PFSK-1 (cell line): ENCODE measurements at regions not wholly inside any gene's neighbourhood (a gene's known extent, or its start where the extent isn't known, plus 50 kb on each side); places are given as distances from the start of the nearest gene placed in this dataset.

Experiments used
- FOXP2 ChIP-seq: optimal IDR thresholded peaks from 2 replicates; pipeline ENCODE3; 2011; ENCODE audit warnings: borderline replicate concordance, control low read depth, inconsistent platforms; ENCODE audit not compliant: insufficient read depth; ENCODE audit errors: extremely low read length, extremely low read depth
- POLR2AphosphoS5 ChIP-seq: IDR thresholded peaks from 2 replicates; pipeline ENCODE4 v1.6.1; 2012; ENCODE audit warnings: low read depth, mild to moderate bottlenecking, control low read depth, low read length, moderate library complexity
- SIN3A ChIP-seq: IDR thresholded peaks from 2 replicates; pipeline ENCODE4 v1.6.1; 2012; ENCODE audit warnings: mild to moderate bottlenecking, low read length, moderate library complexity, borderline replicate concordance; ENCODE audit not compliant: insufficient read depth
- TAF1 ChIP-seq: IDR thresholded peaks from 2 replicates; pipeline ENCODE4 v1.6.1; 2012; ENCODE audit warnings: low read length, control low read depth, borderline replicate concordance; ENCODE audit not compliant: insufficient read depth
- TF ChIP-seq, protein P1 (sequence below), 2 experiments: IDR thresholded peaks; 2 replicates each; pipeline versions ENCODE4 v1.6.1 to v1.8.0; 2011 to 2012; ENCODE audit warnings: low read depth in 2 of 2, low read length in 2 of 2, control low read depth in 1 of 2, inconsistent platforms in 1 of 2, mild to moderate bottlenecking in 1 of 2, moderate library complexity in 1 of 2; ENCODE audit not compliant: insufficient read depth in 1 of 2

DNA sequence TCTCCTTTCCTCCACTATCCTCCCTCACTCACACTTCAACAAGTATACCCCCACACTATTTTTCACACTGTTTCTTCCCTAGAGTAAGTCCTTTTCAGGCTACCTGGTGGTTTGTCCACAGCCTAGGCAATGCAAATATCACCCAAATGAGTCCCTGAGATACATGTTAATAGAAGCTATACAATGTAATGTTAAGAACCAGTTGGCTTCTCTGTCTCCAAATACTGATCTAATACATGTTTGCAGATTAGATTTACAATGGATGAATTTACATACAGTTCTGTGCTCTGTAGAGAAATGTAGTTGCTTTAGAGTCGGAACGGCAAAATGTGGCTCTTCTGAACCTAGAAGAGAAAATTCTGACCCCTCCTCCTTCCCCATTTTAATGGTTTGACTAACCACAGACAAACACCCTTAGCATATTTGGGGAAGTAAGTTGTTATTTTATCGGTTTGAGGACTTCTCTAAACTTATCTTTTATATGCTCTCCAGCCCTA lies 63.6 kb upstream of the MBNL1 start:
- TF ChIP-seq TAF1 = no peak
- TF ChIP-seq, protein P1, sequence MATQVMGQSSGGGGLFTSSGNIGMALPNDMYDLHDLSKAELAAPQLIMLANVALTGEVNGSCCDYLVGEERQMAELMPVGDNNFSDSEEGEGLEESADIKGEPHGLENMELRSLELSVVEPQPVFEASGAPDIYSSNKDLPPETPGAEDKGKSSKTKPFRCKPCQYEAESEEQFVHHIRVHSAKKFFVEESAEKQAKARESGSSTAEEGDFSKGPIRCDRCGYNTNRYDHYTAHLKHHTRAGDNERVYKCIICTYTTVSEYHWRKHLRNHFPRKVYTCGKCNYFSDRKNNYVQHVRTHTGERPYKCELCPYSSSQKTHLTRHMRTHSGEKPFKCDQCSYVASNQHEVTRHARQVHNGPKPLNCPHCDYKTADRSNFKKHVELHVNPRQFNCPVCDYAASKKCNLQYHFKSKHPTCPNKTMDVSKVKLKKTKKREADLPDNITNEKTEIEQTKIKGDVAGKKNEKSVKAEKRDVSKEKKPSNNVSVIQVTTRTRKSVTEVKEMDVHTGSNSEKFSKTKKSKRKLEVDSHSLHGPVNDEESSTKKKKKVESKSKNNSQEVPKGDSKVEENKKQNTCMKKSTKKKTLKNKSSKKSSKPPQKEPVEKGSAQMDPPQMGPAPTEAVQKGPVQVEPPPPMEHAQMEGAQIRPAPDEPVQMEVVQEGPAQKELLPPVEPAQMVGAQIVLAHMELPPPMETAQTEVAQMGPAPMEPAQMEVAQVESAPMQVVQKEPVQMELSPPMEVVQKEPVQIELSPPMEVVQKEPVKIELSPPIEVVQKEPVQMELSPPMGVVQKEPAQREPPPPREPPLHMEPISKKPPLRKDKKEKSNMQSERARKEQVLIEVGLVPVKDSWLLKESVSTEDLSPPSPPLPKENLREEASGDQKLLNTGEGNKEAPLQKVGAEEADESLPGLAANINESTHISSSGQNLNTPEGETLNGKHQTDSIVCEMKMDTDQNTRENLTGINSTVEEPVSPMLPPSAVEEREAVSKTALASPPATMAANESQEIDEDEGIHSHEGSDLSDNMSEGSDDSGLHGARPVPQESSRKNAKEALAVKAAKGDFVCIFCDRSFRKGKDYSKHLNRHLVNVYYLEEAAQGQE (IDR thresholded peaks at IDR 0.05; ENCODE audit: insufficient read depth in 1 of 2, low read depth in 2 of 2, low read length in 2 of 2) = no peak
- TF ChIP-seq FOXP2 = no peak
- no peak for TF ChIP-seq POLR2AphosphoS5
- TF ChIP-seq SIN3A = no peak

DNA sequence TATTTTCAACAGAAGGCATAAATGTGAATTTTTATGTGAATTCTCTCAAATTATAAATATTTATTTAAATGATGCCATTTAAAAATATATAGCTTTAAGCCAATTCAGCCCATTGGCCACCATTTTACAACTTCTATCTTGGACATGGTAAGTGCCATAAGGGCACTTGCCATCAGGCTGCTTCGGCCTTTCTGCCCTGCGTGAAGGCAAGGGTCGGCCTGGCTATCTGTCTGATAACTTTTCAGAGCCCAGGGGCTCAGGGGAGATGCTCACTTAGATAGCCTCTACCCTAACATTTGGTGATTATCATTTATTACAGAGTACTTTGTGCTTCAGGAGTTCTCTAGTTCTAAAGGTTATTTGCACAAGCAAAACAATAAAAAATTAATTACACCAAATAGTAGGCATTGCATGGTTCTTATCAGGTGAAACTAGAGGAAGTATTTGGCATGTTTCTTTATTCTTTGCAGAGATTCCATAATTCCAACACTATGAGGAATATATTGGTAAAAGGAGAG lies 62.4 kb upstream of the MBNL1 start:
- no peak for TF ChIP-seq POLR2AphosphoS5
- no peak for TF ChIP-seq TAF1
- no peak for TF ChIP-seq FOXP2
- TF ChIP-seq, protein P1 (IDR thresholded peaks at IDR 0.05; ENCODE audit: insufficient read depth in 1 of 2, low read depth in 2 of 2, low read length in 2 of 2) = no peak
- no peak for TF ChIP-seq SIN3A

GRCh38 chr3:152208439-152208838 lies 60.3 kb upstream of the MBNL1 start:
- TF ChIP-seq FOXP2 (no peak), TAF1 (no peak), POLR2AphosphoS5 (no peak), SIN3A (no peak)
- TF ChIP-seq, protein P1 (IDR thresholded peaks at IDR 0.05; ENCODE audit: insufficient read depth in 1 of 2, low read depth in 2 of 2, low read length in 2 of 2) = no peak

DNA sequence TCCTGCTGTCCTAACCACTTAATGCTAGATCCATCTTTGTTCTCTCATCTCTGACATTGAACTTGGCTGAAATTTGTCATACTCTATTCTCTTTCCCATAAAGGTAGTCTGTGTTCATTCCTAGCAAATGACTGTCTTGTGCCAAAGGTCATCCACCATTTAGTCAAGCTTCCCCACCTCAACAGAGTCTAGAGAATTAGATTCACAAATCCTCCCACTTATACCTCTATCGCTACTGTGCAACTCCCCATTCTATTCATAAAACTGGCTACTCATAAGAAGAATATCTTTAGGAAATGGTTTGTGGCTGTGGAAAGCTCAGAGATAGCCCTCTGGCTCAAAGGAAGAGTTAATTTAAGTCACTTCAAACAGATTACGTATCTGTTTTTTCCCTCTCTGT lies 59.7 kb upstream of the MBNL1 start:
- TF ChIP-seq POLR2AphosphoS5 (no peak), SIN3A (no peak), TAF1 (no peak), FOXP2 (no peak)
- TF ChIP-seq, protein P1 (IDR thresholded peaks at IDR 0.05; ENCODE audit: insufficient read depth in 1 of 2, low read depth in 2 of 2, low read length in 2 of 2) = no peak

GRCh38 chr3:152209776-152210175 lies 59.0 kb upstream of the MBNL1 start:
- TF ChIP-seq TAF1 = no peak
